GM19193 (cell line): ENCODE measurements at regions not wholly inside any gene's neighbourhood (a gene's known extent, or its start where the extent isn't known, plus 50 kb on each side); places are given as distances from the start of the nearest gene placed in this dataset.

Experiments
- POLR2A ChIP-seq: IDR thresholded peaks from 4 replicates; pipeline ENCODE4 v1.6.1; 2011; ENCODE audit not compliant: insufficient read depth, insufficient read length; ENCODE audit errors: extremely low read depth

GRCh38 chr19:28493884-28494283, 719.1 kb downstream of the UQCRFS1 start:
- TF ChIP-seq POLR2A: no peak

GRCh38 chr19:28492621-28493020, 720.3 kb downstream of the UQCRFS1 start:
- TF ChIP-seq POLR2A: no peak

DNA sequence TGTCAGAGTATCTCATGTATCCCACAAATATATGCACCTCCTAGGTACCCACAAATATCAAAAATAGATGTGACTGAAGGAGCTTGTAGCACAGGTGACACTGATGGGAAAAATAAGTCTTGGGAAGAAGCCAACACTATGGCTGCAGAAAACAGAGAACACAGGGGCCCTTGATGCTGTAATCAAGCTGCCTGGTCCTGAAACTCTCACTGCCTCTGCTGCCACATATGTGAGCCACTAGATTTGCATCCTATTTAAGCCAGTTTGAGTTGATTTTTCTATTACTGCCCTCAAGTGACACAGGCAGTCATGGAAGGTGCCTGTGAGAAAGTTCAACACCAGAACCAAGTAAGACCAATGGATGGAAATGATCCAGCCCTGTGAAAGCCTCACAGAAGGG, 720.8 kb downstream of the UQCRFS1 start:
- TF ChIP-seq POLR2A: no peak

GRCh38 chr19:28489776-28490175, 723.2 kb downstream of the UQCRFS1 start:
- no peak for TF ChIP-seq POLR2A

- no peak for TF ChIP-seq POLR2A
These were observed 723.8 kb downstream of the UQCRFS1 start for GRCh38 chr19:28489126-28489660.

DNA sequence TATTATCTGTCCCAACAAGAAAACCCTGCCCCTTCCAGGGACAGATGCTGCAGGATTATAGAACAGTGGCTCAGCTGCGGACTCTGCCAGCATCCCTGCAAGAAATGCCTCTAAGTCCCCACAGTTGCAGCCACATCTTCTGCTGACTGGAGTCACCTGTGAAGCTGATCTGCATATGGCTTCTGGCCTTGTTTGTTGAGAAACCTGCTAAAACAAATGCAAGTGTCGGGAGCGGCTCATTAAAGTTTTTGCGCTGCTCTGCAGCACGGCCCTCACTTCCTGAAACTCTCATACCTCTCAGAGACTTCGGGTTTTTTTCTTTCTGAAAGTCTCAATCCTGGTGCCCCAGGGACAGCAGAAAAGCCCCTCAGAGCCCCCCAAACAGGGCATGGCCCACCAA, 725.0 kb downstream of the UQCRFS1 start:
- no peak for TF ChIP-seq POLR2A

- TF ChIP-seq POLR2A: no peak
These were observed 726.0 kb downstream of the UQCRFS1 start for GRCh38 chr19:28486926-28487325.

DNA sequence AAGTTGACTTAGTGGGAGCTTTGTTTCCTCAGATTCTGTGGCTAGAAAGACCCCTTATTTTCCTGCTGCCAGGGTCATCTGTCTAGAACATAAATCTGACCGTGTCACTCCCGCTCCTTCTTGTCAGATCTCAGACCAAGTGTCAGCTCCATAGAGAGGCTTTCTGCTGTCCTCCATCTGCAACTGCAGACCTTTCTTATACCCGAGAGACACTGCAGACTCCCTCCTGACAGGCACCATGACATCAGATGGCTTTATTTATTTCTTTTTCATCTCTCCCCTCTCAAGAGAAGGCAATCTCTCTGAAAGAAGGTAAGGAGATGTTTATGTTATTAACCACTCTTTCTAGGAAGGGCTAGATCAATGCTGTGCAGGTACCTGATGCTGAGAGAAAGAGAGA, 726.5 kb downstream of the UQCRFS1 start:
- no peak for TF ChIP-seq POLR2A

- TF ChIP-seq POLR2A: no peak
These were observed 727.7 kb downstream of the UQCRFS1 start for GRCh38 chr19:28485292-28485691.

GRCh38 chr19:28483197-28483596, 729.8 kb downstream of the UQCRFS1 start:
- TF ChIP-seq POLR2A: no peak

GRCh38 chr19:28482221-28482620, 730.7 kb downstream of the UQCRFS1 start:
- no peak for TF ChIP-seq POLR2A

DNA sequence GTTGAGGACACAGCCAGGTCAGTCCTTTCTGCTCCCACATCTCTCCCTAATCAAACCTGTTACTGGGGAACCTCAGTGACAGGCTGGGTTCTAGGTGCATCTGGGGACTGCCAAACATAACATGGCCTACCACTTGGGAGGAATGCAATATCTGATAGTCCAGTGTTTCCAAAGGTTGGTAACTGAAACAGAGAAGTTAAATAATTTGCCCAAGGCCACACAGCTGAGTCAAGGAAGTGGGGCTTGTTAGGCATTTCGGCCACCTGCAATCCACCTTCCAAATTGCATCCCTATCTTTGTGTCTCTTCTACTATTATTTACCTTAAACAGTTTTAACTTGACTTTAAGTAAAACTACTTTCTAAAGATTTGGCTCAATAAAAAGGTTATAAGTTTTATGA, 731.3 kb downstream of the UQCRFS1 start:
- TF ChIP-seq POLR2A: no peak

- no peak for TF ChIP-seq POLR2A
These were observed 737.4 kb downstream of the UQCRFS1 start for GRCh38 chr19:28475525-28475924.

DNA sequence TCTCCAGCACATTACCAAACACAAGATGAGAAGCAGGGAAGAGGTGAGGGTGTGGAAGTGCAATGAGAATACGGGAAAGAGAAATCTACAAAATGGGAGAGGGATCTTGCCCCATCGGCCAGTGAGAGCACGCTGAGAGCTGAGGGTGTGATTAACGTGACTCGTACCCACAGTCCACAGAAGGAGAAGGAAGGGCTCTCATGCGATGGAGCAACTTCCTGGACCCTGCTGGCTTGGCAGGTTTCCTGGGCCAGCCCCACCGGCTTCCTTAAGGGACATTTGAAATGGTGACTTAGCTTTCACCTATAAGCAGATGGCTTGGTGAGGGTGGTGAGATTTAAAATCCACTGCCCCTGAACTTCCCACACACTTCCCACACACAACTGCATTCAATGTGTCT, 740.1 kb downstream of the UQCRFS1 start:
- no peak for TF ChIP-seq POLR2A

DNA sequence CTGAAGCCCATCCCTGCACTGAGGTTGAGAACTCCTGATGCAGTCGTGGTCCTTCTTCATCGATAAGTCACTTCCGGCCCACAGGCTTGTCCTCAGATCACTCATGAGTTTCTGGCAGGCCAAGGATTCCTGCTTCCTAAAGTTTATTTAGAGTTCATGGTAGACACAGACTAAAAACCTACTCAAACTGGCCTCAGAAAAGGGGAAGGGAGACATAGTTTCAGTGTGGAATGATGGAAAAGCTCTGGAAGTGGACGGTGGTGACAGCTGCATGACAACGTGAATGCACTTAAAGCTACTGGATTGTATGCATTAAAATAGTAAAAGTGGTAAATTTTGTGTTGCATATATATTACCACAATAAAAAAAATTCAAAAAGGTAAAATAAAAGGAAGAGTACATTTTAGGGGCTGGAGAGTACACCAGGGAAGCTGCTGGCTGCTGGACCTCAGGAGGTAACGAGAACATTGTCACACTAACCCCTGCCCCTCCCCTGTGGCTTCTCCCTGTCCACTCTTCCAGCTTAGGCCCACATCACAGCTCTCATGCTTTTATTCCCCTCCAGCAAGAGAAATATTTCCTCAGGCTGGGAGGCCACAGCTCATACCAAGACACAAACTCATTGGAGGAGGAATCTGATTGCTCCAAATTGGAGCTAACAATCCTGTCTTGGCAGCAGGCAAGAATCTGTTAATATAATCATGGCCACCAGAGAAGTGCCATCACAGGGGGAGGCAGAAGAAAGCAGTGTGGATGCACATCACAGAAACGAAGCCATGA, 741.0 kb downstream of the UQCRFS1 start:
- TF ChIP-seq POLR2A: no peak

- TF ChIP-seq POLR2A: no peak
These were observed 743.4 kb downstream of the UQCRFS1 start for GRCh38 chr19:28469544-28469943.
